ENCODE measurements at regions not wholly inside any gene's neighbourhood (a gene's known extent, or its start where the extent isn't known, plus 50 kb on each side); places are given as distances from the start of the nearest gene placed in this dataset.

- TF ChIP-seq POLR2AphosphoS5 (IDR thresholded peaks at IDR 0.05; ENCODE audit: low read depth, low read length) (no peak), EZH2phosphoT487 (IDR thresholded peaks at IDR 0.05; ENCODE audit: borderline replicate concordance) (no peak), FOSL1 (IDR thresholded peaks at IDR 0.05; ENCODE audit: low read depth) (no peak), EZH2 (IDR thresholded peaks at IDR 0.05) (no peak), RAD21 (IDR thresholded peaks at IDR 0.05; ENCODE audit: low read depth) (no peak), ZNF274 (IDR thresholded peaks at IDR 0.05; ENCODE audit: low read depth, low read length) (no peak), SRF (IDR thresholded peaks at IDR 0.05; ENCODE audit: low read depth) (no peak), MAX (IDR thresholded peaks at IDR 0.05) (no peak), POLR2A (IDR thresholded peaks at IDR 0.05; ENCODE audit: borderline replicate concordance, extremely low read depth, insufficient read depth, insufficient read length) (no peak)
- TF ChIP-seq, protein P1, sequence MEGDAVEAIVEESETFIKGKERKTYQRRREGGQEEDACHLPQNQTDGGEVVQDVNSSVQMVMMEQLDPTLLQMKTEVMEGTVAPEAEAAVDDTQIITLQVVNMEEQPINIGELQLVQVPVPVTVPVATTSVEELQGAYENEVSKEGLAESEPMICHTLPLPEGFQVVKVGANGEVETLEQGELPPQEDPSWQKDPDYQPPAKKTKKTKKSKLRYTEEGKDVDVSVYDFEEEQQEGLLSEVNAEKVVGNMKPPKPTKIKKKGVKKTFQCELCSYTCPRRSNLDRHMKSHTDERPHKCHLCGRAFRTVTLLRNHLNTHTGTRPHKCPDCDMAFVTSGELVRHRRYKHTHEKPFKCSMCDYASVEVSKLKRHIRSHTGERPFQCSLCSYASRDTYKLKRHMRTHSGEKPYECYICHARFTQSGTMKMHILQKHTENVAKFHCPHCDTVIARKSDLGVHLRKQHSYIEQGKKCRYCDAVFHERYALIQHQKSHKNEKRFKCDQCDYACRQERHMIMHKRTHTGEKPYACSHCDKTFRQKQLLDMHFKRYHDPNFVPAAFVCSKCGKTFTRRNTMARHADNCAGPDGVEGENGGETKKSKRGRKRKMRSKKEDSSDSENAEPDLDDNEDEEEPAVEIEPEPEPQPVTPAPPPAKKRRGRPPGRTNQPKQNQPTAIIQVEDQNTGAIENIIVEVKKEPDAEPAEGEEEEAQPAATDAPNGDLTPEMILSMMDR (IDR thresholded peaks at IDR 0.05 in 2 of 3, conservative IDR thresholded peaks at IDR 0.05 in 1 of 3; ENCODE audit: borderline replicate concordance in 1 of 3, insufficient read depth in 1 of 3, low read depth in 2 of 3, low read length in 2 of 3): no peak
- TF ChIP-seq, protein P2, sequence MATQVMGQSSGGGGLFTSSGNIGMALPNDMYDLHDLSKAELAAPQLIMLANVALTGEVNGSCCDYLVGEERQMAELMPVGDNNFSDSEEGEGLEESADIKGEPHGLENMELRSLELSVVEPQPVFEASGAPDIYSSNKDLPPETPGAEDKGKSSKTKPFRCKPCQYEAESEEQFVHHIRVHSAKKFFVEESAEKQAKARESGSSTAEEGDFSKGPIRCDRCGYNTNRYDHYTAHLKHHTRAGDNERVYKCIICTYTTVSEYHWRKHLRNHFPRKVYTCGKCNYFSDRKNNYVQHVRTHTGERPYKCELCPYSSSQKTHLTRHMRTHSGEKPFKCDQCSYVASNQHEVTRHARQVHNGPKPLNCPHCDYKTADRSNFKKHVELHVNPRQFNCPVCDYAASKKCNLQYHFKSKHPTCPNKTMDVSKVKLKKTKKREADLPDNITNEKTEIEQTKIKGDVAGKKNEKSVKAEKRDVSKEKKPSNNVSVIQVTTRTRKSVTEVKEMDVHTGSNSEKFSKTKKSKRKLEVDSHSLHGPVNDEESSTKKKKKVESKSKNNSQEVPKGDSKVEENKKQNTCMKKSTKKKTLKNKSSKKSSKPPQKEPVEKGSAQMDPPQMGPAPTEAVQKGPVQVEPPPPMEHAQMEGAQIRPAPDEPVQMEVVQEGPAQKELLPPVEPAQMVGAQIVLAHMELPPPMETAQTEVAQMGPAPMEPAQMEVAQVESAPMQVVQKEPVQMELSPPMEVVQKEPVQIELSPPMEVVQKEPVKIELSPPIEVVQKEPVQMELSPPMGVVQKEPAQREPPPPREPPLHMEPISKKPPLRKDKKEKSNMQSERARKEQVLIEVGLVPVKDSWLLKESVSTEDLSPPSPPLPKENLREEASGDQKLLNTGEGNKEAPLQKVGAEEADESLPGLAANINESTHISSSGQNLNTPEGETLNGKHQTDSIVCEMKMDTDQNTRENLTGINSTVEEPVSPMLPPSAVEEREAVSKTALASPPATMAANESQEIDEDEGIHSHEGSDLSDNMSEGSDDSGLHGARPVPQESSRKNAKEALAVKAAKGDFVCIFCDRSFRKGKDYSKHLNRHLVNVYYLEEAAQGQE (IDR thresholded peaks at IDR 0.05; ENCODE audit: low read depth): no peak
- TF ChIP-seq, protein P3, sequence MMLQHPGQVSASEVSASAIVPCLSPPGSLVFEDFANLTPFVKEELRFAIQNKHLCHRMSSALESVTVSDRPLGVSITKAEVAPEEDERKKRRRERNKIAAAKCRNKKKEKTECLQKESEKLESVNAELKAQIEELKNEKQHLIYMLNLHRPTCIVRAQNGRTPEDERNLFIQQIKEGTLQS (IDR thresholded peaks at IDR 0.05): no peak
Observed at GRCh38 chr18:45253056-45253565, 362.2 kb upstream of the SLC14A2 start.
